ENCODE measurements at regions not wholly inside any gene's neighbourhood (a gene's known extent, or its start where the extent isn't known, plus 50 kb on each side); places are given as distances from the start of the nearest gene placed in this dataset.

- Histone ChIP-seq H3K79me2 (ENCODE audit: insufficient read depth, low read depth) (no peaks in the 10 kb centered on the region), H3K4me3 (IDR thresholded peaks at IDR 0.05; ENCODE audit: insufficient read depth, low read depth, low read length) (no peak overlapping the region), H3K27ac (no peak overlapping the region), H3K36me3 (ENCODE audit: insufficient read depth) (no peaks in the 10 kb centered on the region), H3K4me1 (ENCODE audit: low read depth, poor library complexity, severe bottlenecking) (no peaks in the 10 kb centered on the region), H3K9ac (no peak overlapping the region), H3K4me2 (no peak overlapping the region), H2AFZ (ENCODE audit: low read depth) (no peak overlapping the region), H3K27me3 (ENCODE audit: insufficient read depth, low read depth) (no peaks in the 10 kb centered on the region), H4K20me1 (ENCODE audit: insufficient read depth) (no peaks in the 10 kb centered on the region)
- TF ChIP-seq CTCF (conservative IDR thresholded peaks at IDR 0.05; ENCODE audit: low read depth, low read length): no peak
Measured at GRCh38 chr12:95390192-95390591, 83.8 kb upstream of the METAP2 start.

GRCh38 chr12:95390932-95391331 lies 83.0 kb upstream of the METAP2 start:
- no peaks in the 10 kb centered on the region for H3K79me2 ChIP-seq (ENCODE audit: insufficient read depth, low read depth)

DNA sequence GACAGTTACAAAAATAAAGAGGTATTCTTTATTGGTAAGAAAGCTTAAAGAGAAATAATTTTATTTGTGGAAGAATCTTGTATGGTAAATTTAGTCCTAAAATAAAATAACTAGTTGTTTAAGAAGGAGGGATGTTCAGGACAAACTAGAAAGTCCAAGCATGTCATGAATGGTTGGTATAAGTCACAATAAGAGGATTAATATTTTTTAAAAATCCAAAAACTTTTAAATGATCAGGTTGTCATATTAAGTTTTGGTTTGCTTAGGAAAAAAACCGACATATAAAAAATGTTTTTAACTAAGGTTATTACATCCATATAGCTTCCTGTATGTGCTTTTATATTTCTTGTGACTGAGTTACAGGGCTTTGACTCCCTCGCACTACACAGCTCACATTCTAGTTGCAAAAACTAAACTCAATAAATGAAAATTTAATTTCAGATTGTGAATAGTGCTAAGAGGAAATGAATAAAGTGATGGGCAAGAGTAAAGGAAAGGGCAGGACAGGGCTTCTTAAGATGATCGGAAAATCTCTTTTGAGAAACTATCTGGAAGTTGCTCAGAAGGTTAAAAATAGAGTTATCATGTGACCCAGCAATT lies 80.7 kb upstream of the METAP2 start:
- H3K27ac ChIP-seq: no peak overlapping the region
- no peaks in the 10 kb centered on the region for H3K27me3 ChIP-seq (ENCODE audit: insufficient read depth, low read depth)
- H2AFZ ChIP-seq (ENCODE audit: low read depth): no peak overlapping the region
- TF ChIP-seq CTCF (conservative IDR thresholded peaks at IDR 0.05; ENCODE audit: low read depth, low read length): no peak
- H3K36me3 ChIP-seq (ENCODE audit: insufficient read depth): no peaks in the 10 kb centered on the region
- no peak overlapping the region for H3K4me2 ChIP-seq
- H3K4me1 ChIP-seq (ENCODE audit: low read depth, poor library complexity, severe bottlenecking): peaks cover 26% of the 10 kb centered on the region
- H3K4me3 ChIP-seq (IDR thresholded peaks at IDR 0.05; ENCODE audit: insufficient read depth, low read depth, low read length): no peak overlapping the region
- H3K79me2 ChIP-seq (ENCODE audit: insufficient read depth, low read depth): no peaks in the 10 kb centered on the region
- no peaks in the 10 kb centered on the region for H4K20me1 ChIP-seq (ENCODE audit: insufficient read depth)
- H3K9ac ChIP-seq: no peak overlapping the region

More at GRCh38 chr12:95390932-95391331, 83.0 kb upstream of the METAP2 start:
- no peak overlapping the region for H2AFZ ChIP-seq (ENCODE audit: low read depth)
- peaks cover 4% of the 10 kb centered on the region for H3K4me1 ChIP-seq (ENCODE audit: low read depth, poor library complexity, severe bottlenecking)
- H3K9ac ChIP-seq: no peak overlapping the region
- TF ChIP-seq CTCF (conservative IDR thresholded peaks at IDR 0.05; ENCODE audit: low read depth, low read length): no peak
- no peak overlapping the region for H3K4me3 ChIP-seq (IDR thresholded peaks at IDR 0.05; ENCODE audit: insufficient read depth, low read depth, low read length)
- H4K20me1 ChIP-seq (ENCODE audit: insufficient read depth): no peaks in the 10 kb centered on the region
- no peaks in the 10 kb centered on the region for H3K27me3 ChIP-seq (ENCODE audit: insufficient read depth, low read depth)
- no peak overlapping the region for H3K27ac ChIP-seq
- no peaks in the 10 kb centered on the region for H3K36me3 ChIP-seq (ENCODE audit: insufficient read depth)
- no peak overlapping the region for H3K4me2 ChIP-seq

GRCh38 chr12:95395696-95396095 lies 78.3 kb upstream of the METAP2 start:
- TF ChIP-seq CTCF (conservative IDR thresholded peaks at IDR 0.05; ENCODE audit: low read depth, low read length): no peak
- H3K27me3 ChIP-seq (ENCODE audit: insufficient read depth, low read depth): no peaks in the 10 kb centered on the region
- H3K36me3 ChIP-seq (ENCODE audit: insufficient read depth): no peaks in the 10 kb centered on the region
- no peak overlapping the region for H3K9ac ChIP-seq
- no peak overlapping the region for H2AFZ ChIP-seq (ENCODE audit: low read depth)
- H3K4me2 ChIP-seq: no peak overlapping the region
- no peak overlapping the region for H3K4me3 ChIP-seq (IDR thresholded peaks at IDR 0.05; ENCODE audit: insufficient read depth, low read depth, low read length)
- no peak overlapping the region for H3K27ac ChIP-seq
- H4K20me1 ChIP-seq (ENCODE audit: insufficient read depth): no peaks in the 10 kb centered on the region
- H3K79me2 ChIP-seq (ENCODE audit: insufficient read depth, low read depth): no peaks in the 10 kb centered on the region
- H3K4me1 ChIP-seq (ENCODE audit: low read depth, poor library complexity, severe bottlenecking): peaks cover 27% of the 10 kb centered on the region

Measured in KMS-11 (cell line).